Thyroid gland (tissue), 4 donors: ENCODE measurements at regions not wholly inside any gene's neighbourhood (a gene's known extent, or its start where the extent isn't known, plus 50 kb on each side); places are given as distances from the start of the nearest gene placed in this dataset.
A peak's percentile ranks its signal among the peaks of the same experiment; 100 is the strongest.

Experiments
- DNase-seq, 2 donors: peaks; one replicate each; pipeline ENCODE4 v3.0.0-alpha.2; 2019
- H3K27ac ChIP-seq, 3 donors: fragments of 200-600 bp; sonication (generic); 1 replicate in 2 of 3; 2 replicates in 1 of 3; pipeline ENCODE4 v1.5.1; 2016 to 2019; ENCODE audit warnings: mild to moderate bottlenecking in 1 of 3, moderate library complexity in 1 of 3
- H3K27me3 ChIP-seq: fragments of 200-600 bp; sonication (generic); one replicate; pipeline ENCODE4 v1.5.1; 2019
- H3K36me3 ChIP-seq, 2 donors: fragments of 200-600 bp; sonication (generic); one replicate each; pipeline ENCODE4 v1.5.1; 2016 to 2019
- H3K4me1 ChIP-seq, 2 donors: fragments of 200-600 bp; sonication (generic); one replicate each; pipeline ENCODE4 v1.5.1; 2017 to 2019
- H3K4me3 ChIP-seq, 3 donors: fragments of 200-600 bp; sonication (generic); replicated peaks in 1 of 3; 1 replicate in 2 of 3; 2 replicates in 1 of 3; pipeline ENCODE4 v1.5.1; 2016; ENCODE audit warnings: mild to moderate bottlenecking in 1 of 3
- H3K9me3 ChIP-seq: fragments of 200-600 bp; sonication (generic); one replicate; pipeline ENCODE4 v1.5.1; 2017
- POLR2A ChIP-seq, 2 donors: fragments of 450-650 bp; IDR thresholded peaks; one replicate each; pipeline ENCODE4 v1.6.1; 2017; ENCODE audit warnings: antibody characterized with exemption in 2 of 2, mild to moderate bottlenecking in 2 of 2, moderate library complexity in 1 of 2
- WGBS, 2 donors: methylation state at CpG; one replicate each; pipeline ENCODE4 v1.1.5; 2017; 5-methylcytosine and 5-hydroxymethylcytosine counted together
- intact Hi-C: fragments of 100-400 bp; cut with DNase I; formaldehyde crosslinking; loops from one replicate; pipeline ENCODE4 v1.15.1; 2023
- TF ChIP-seq, protein P1 (sequence below), 6 experiments: fragments of 200-600 bp in 3 of 6; fragments of 450-650 bp in 3 of 6; sonication (generic) in 3 of 6; IDR thresholded peaks; one replicate each; pipeline ENCODE4 v1.5.1; 2016 to 2019; ENCODE audit warnings: antibody characterized with exemption in 6 of 6, mild to moderate bottlenecking in 2 of 6, inconsistent platforms in 1 of 6, moderate library complexity in 1 of 6

DNA sequence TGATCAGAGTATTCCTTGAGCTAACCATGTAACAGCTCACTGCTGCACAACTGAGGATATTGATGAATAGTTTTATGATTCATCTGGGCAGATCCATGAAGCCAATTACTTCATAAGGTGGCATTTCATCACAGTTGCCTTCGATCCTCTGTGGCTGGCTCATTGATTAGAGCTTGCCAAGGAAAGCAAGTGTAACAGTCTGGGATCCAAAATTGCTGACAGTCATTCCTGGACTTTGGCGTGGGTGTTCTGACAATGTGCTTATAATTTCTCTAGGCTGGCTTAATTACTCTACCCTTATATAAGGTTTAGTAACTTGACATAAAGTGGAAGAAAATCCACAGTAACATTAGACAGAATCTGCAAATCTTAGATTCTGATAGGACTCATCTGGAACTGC, 551.3 kb upstream of the CDH4 start:
- TF ChIP-seq, protein P1, sequence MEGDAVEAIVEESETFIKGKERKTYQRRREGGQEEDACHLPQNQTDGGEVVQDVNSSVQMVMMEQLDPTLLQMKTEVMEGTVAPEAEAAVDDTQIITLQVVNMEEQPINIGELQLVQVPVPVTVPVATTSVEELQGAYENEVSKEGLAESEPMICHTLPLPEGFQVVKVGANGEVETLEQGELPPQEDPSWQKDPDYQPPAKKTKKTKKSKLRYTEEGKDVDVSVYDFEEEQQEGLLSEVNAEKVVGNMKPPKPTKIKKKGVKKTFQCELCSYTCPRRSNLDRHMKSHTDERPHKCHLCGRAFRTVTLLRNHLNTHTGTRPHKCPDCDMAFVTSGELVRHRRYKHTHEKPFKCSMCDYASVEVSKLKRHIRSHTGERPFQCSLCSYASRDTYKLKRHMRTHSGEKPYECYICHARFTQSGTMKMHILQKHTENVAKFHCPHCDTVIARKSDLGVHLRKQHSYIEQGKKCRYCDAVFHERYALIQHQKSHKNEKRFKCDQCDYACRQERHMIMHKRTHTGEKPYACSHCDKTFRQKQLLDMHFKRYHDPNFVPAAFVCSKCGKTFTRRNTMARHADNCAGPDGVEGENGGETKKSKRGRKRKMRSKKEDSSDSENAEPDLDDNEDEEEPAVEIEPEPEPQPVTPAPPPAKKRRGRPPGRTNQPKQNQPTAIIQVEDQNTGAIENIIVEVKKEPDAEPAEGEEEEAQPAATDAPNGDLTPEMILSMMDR (IDR thresholded peaks at IDR 0.05), result no peak
- no peak for TF ChIP-seq POLR2A (IDR thresholded peaks at IDR 0.05)
- intact Hi-C loops, result no loop called here
- no peaks in the 10 kb centered on the region for H3K4me1 ChIP-seq
- no peak overlapping the region for H3K4me3 ChIP-seq
- no peaks in the 10 kb centered on the region for H3K36me3 ChIP-seq
- no peak for DNase-seq
- WGBS, 2 donors, result 84 to 91% methylated on average over 2 of the region's 2 CpGs
- H3K27ac ChIP-seq, result no peak overlapping the region
- no peaks in the 10 kb centered on the region for H3K27me3 ChIP-seq
- H3K9me3 ChIP-seq, result no peaks in the 10 kb centered on the region

DNA sequence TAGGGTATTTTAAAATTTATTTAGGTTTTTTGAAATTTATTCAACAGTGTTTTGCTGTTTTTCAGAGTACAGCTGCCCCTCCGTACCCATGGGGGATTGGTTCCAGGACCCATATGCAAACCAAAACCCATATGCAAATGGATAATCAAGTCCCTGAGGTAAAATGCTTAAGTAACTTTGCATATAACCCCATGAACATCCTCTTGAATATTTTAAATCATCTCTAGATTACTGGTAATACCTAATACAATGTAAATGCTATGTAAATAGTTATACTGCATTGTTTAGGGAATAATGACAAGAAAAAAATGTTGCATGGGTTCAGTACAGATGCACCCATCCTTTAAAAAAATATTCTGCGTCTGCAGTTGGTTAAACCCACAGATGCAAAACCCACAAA, 547.9 kb upstream of the CDH4 start:
- H3K36me3 ChIP-seq, result no peaks in the 10 kb centered on the region
- 91 to 92% methylated on average over 2 of the region's 2 CpGs for WGBS, 2 donors
- H3K4me1 ChIP-seq, result no peaks in the 10 kb centered on the region
- no peak overlapping the region for H3K27ac ChIP-seq
- TF ChIP-seq, protein P1 (IDR thresholded peaks at IDR 0.05), result no peak
- TF ChIP-seq POLR2A (IDR thresholded peaks at IDR 0.05), result no peak
- no peaks in the 10 kb centered on the region for H3K27me3 ChIP-seq
- DNase-seq, result no peak
- H3K9me3 ChIP-seq, result no peaks in the 10 kb centered on the region
- H3K4me3 ChIP-seq, result no peak overlapping the region
- intact Hi-C loops, result no loop called here

DNA sequence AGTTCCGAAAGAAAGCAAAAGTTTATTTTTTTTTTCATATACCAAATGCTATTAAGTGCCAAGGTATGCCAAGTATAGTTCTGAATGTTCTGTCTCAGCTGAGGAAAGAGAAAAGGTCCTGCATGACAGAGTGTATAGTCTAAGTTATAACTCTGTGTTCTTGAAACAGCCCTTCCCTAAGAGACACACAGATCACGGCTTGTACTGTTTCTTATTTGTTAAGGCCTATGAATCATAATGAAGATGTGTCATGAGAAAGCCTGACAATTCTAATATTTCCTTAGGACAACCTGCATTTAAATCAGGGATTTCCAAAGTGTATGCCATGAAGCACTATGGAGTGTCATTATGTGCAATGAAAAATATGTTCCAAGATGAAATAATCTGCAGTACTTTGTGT, 538.7 kb upstream of the CDH4 start:
- intact Hi-C loops, result no loop called here
- no peaks in the 10 kb centered on the region for H3K4me1 ChIP-seq
- DNase-seq, result no peak
- no peaks in the 10 kb centered on the region for H3K27me3 ChIP-seq
- H3K4me3 ChIP-seq, result no peak overlapping the region
- WGBS, 2 donors, result 82 to 95% methylated on average over 2 of the region's 2 CpGs
- no peaks in the 10 kb centered on the region for H3K9me3 ChIP-seq
- TF ChIP-seq POLR2A (IDR thresholded peaks at IDR 0.05), result no peak
- TF ChIP-seq, protein P1 (IDR thresholded peaks at IDR 0.05), result no peak
- H3K27ac ChIP-seq, result no peak overlapping the region
- no peaks in the 10 kb centered on the region for H3K36me3 ChIP-seq

DNA sequence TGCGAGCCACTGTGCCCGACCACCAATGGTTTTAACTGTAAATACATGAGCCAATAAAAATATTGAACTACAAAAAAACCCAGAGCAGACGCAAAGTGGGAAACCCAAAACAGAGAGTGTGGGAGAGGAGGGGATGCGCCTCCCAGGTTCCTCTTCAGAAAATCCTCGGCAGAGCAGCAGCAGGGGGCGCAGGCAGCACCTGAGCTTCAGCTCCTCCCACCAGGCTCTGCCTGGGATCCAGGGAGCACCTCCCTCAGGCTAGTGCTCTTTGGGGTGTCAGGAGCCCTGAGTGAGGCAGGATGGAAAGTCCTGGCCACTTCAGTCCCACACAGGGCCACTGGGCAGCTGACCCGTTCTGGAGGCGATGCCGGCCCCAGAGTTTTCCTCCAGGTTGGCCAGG, 536.9 kb upstream of the CDH4 start:
- intact Hi-C loops, result no loop called here
- no peak for DNase-seq
- Histone ChIP-seq H3K9me3 (no peaks in the 10 kb centered on the region), H3K4me1 (peaks cover 0 to 7% of the 10 kb centered on the region in 2 donors), H3K4me3 (no peak overlapping the region), H3K36me3 (no peaks in the 10 kb centered on the region), H3K27ac (no peak overlapping the region), H3K27me3 (no peaks in the 10 kb centered on the region)
- TF ChIP-seq, protein P1 (IDR thresholded peaks at IDR 0.05), result no peak
- TF ChIP-seq POLR2A (IDR thresholded peaks at IDR 0.05), result no peak
- 78% methylated on average over 9 of the region's 9 CpGs for WGBS, 2 donors

DNA sequence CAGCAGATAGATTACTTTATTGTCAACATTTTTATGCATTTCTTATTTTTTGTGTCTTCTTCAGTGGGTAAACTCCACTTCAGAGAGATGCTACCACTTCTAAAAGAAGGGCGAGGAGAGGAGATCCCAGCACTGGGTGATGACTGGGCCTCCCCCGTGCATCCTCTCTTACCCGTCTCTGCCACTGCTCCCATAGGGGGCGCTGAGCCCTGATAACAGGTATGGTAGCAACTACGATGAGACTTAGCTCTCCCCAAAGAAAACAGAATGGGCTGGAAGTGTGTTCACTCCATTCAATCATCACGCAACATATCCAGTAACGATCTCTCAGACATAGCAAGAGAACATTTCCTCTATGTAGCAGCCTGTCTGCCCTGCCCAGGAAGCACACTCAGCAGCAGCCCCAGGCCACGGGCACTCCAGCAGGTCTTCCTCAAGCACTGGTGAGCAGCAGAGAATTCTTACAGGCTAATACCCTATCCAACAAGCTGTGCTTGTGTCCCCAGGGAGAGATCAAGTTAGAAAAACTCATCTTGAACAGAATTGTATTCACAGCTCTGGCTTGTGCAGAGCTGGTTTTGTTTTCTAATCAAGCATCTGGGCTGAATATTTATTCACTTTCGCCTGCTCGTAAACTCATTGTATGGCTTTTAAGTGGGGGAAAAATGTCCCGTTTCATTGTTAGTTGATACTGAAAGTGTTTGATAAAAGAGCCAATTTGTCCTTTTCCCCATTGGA, 533.1 kb upstream of the CDH4 start:
- intact Hi-C loops, result no loop called here
- Histone ChIP-seq H3K27ac (no peak overlapping the region), H3K4me3 (no peak overlapping the region), H3K27me3 (no peaks in the 10 kb centered on the region), H3K36me3 (no peaks in the 10 kb centered on the region), H3K4me1 (peaks cover 0 to 7% of the 10 kb centered on the region in 2 donors), H3K9me3 (no peaks in the 10 kb centered on the region)
- 34 to 36% methylated on average over 11 of the region's 11 CpGs for WGBS, 2 donors
- peak; percentile 20 to 24 for DNase-seq
- no peak for TF ChIP-seq POLR2A (IDR thresholded peaks at IDR 0.05)
- TF ChIP-seq, protein P1 (IDR thresholded peaks at IDR 0.05), result peak in 1 of 6 experiments; percentile 9
